Left kidney (tissue), 1 donor: ENCODE measurements at regions not wholly inside any gene's neighbourhood (a gene's known extent, or its start where the extent isn't known, plus 50 kb on each side); places are given as distances from the start of the nearest gene placed in this dataset.
"Not testable (repeated sequence)": the region's sequence is repeated elsewhere in the genome, so short reads cannot be mapped to it uniquely, and the experiment has no call there.

Source experiments
- DNase-seq: peaks from one replicate; pipeline ENCODE4 v3.0.0-alpha.2; 2013

DNA sequence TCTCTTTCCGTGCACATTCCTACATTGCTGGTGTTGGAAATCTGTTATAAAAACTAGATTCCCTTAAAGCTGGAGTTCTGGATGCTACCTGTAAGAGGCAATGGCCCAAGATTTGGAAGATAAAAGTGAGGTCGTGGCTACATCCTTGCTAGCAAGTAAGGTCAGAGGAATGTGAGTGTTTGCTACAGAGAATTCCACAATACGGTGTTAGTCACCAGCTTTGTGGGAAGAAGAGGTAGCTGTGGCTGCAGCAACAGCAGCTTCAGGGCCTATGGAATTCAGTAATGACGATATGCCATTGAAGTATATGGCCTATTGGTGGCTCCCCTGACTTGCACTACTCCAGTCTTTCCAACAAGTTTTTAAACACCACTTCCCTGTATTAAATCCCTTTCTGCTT lies 227.7 kb upstream of the TMEM260 start:
- no peak for DNase-seq

DNA sequence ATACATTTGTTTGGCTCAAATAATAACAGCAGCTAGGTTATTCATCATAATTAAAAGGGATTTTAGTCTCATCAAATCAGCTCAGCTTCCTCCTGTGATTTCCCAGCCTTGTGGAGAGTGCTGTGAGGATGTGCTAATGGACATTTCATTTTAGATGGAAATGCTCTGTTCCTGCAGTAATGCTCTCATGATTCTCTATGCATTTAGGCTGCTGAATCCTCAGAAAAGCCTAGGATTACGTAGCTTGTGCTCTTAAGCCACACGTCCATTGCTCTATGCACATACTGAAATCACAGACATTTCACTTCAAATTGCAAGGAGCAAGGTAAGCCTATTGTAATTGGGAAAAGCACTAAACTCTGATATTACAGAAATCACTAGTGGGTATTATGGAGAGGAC lies 226.6 kb upstream of the TMEM260 start:
- DNase-seq, result no peak

DNA sequence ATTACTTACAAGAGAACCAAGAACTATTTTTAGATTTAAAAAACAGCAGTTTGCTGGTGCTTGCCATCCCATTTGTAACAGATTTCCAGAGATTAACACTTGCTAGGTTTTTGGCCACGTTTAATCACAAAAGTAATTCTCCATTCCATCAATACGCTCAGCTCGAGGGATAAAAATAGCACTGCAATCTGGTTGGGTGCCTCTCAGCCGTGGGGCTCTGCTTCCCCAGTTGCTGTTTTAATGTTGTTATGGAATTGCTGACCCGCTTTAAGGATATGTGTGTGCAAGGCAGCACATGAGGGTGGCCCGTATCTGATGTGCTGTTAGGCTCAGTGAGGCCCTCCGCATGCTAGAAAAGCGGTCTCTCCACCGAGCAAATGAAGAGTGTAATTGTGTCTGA lies 222.2 kb upstream of the TMEM260 start:
- no peak for DNase-seq

DNA sequence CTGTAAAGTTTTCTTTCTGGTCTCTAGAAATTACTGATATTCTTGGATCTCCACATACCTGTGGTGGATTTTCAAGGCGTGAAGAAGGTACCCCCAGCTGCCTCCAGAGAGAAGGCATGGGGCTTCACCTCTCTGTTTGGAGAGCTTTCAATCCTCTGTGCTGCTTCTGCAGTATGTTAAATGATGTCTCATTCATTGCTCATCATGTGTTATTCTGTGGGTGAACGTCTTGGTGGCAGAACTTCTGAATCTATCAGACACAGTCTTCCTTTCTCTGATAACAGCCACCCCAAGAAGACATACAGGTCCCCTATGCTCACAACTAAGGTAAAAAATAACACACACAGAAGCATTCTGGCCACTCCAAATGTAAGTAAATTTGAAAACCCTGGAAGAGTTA lies 221.3 kb upstream of the TMEM260 start:
- no peak for DNase-seq

DNA sequence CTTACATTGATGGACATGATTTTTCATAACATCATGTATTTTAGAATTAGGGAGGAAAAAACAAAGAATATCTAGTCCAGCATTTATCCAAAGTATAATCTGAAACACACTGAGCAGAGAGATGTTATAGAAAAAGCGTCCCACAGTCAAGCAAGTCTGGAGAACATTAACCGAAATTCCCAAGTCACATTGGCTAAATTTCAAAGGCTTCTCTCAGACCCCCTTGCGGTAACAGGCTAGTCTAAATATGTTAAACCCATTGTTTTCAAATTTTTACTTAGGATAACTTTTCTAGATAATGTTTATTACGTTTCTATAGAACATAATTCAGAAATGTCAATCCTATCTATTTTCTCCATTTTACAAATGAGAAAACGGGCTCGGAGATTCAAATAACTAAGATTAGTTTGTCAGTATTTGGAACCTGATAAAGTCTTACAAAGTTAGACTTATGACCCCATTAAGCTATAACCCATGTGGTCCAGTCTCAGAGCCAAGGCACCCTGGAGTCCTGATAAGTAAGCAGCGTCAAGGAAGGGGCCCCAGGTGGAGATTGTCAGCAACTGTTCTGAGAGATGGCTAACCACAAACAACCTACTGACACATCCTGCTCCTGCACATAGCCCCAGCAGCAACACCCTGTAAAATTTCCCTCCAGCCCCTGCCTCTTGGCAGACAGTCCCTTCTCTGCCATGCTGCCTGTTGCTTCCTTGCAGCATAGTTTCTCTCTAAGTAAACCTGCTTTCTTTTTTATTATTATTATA lies 220.6 kb upstream of the TMEM260 start:
- no peak for DNase-seq

DNA sequence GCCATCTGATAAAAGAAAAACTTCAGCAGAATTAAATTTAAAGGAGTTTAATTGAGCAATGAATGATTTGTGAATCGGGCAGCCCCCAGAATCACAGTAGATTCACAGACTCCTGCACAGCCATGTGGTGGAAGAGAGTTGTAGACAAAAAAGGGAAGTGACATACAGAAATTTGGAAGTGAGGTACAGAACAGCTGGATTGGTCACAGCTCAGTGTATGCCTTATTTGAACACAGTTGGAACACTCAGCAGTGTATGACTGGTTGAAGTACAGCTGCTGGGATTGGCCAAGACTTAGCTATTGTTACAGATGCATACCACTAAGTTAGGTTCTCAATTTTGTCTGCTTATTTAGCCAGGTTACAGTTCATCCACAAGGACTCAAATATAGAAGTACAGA lies 213.9 kb upstream of the TMEM260 start:
- not testable (repeated sequence) for DNase-seq

DNA sequence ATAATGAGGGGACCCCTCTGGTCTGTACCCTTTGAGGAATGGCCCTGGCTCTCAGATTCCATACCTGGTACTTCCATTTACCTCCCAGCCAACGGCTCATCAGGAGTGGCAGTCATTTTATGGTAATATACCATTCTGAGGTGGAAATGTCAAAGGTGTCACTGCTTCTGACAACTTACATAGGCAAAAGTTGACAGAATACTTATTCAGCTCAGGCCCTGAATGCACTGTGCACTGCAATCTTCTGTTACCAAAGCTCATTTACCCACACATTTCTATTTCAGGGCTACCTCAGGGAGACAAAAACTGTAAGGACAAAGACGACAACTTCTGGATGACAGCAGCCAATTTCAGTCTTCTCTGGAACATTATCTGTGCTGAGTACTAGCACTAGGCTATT lies 212.2 kb upstream of the TMEM260 start:
- DNase-seq, result no peak

DNA sequence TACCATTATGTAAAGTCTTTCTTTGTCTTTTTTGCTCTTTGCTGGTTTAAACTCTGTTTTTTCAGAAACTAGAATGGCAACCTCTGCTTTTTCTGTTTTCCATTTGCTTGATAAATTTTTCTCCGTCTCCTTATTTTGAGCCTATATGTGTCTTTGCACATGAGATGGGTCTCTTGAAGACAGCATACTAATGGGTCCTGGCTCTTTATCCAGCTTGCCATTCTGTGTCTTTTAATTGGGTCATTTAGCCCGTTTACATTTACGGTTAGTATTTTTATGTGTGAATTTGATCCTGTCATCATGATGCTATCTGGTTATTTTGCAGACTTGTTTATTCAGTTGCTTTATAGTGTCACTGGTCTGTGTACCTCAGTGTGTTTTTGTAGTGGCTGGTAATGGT lies 207.9 kb upstream of the TMEM260 start:
- no peak for DNase-seq

DNA sequence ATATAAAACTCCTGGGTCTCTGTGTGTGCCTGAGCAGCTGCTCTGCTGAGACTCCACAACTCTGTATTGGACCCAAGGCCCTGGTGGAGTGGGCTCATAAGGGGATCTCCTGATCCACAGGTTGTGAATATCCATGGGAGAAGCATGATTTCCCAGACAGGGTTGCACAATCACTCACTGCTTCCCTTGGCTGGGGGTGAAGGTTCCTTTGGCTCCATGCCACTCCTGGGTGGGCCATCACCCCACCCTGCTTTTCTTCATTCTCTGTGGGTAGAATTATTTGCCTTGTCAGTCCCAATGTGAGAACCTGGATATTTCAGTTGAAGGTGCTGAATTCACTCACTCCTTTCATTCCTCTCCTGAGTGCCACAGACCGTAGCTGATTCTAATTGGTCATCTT lies 205.2 kb upstream of the TMEM260 start:
- no peak for DNase-seq

DNA sequence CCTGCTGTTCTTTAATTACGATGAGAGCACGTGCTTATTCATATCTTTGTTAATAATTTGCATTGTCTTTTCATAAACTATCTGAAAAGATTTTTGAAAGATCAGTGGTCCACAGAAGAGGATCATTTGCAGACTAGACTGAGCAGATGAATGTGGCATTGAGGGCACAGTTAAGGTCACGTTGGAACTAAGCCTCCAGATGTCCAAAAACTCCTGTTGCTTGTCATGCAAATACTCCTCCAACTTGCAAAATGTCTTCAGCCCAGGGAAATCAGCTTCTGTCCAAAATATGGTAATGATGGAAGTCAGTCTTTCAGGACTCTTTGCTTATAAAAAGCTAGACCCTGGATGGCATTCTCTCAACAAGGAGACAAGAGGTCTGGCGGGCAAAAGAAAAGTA lies 201.6 kb upstream of the TMEM260 start:
- DNase-seq, result no peak

DNA sequence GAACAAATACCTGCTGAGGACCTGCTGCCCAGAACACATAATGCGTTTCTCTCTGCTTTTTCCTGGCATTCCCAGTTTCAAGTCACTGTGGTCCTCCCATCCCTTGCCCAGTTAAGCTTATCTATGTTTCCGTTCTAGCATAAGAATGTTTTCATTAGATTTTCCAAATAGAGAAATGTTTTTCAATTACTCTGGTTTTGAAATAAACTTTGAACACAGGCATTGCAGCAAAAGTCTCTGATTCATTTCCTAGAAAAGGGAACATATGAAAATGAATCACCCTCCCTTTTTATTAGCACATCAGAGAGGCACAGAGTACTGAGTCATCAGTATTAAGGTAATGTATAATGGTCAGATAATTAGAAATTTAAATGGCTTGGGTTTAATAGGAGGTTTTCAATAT lies 201.1 kb upstream of the TMEM260 start:
- DNase-seq, result no peak

DNA sequence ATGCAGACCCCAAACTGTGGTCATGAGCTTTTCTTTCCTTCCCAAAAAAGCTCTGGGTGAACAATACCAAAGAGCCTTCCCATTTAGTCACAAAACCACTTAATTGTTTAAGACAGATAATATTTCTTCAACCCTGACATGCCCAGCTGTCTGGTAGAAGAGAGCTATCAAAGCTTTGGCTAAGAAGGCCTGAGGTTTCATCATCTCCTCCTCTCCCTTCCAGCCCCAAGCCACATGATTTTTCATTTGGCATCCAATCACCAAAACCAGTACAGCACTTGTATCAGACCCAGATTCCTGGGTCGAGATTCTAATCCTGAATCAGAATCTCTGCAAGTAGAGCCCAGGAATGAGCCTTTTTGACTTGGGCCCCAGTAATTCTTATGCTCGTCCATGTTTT lies 199.6 kb upstream of the TMEM260 start:
- DNase-seq, result no peak

DNA sequence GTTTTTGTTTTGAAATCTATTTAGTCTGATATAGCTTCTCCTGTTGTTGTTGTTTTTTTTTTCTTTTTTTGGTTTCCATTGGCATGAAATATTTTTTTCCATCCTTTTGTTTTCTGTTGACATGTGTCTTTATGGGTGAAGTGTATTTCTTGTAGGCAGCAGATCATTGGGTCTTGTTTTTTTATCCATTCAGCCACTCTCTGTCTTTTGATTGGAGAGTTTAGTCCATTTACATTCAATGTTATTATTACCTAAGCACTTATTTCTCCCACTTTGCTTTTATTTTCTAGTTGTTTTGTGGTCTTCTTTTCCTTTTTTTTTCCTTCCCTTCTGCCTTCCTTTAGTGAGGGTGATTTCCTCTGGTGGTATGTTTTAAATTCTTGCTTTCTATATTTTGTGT lies 193.6 kb upstream of the TMEM260 start:
- DNase-seq, result no peak

DNA sequence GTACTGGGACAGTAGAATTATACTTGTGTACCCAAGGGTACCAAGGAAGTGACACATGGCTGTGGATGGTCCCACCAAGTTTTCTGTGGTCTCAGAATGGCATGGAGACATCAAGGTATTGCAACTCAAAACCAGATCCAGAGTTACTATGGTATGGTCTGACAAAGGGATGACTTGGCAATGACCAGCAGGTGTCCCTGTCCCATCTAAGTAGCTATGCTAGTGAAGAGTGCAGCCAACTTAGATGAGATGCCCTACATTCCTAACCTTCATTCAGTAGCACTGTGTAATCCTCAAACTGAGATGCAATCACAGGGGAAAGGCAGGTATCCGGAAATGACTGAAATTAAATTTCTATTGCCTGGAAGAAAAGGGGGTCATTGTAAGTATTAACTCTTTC lies 188.7 kb upstream of the TMEM260 start:
- DNase-seq, result no peak

DNA sequence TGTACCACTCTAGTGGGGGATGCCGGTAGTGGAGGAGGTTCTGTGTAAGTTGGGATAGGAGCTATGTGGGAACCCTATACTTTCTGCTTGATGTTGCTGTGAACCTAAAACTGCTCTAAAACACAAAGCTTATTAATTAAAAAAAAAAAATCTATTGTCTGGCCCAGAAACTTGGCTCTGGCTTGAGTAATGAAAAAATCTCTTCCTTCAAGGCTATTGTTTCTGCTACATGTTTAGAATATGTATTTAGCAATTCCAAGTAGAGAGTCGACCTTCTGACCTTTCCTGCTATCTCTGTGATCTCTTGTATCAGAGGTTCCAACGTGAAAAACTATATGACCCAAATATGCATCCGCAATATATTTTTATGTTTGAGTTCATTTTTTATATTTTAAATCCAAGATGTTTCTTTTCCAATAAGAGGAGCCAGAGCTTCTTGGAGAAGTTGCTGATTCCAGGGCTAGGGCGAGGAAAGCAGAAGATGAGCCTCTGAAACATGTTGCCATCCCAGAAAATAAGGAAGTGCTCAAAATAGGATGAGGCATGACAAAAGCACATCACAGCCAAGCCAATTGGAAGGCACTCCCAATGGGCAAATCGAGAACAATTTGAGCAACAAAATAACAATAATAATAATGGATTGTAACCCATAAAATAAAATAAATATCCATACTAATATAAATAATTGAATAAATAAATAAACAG lies 184.6 kb upstream of the TMEM260 start:
- DNase-seq, result no peak

DNA sequence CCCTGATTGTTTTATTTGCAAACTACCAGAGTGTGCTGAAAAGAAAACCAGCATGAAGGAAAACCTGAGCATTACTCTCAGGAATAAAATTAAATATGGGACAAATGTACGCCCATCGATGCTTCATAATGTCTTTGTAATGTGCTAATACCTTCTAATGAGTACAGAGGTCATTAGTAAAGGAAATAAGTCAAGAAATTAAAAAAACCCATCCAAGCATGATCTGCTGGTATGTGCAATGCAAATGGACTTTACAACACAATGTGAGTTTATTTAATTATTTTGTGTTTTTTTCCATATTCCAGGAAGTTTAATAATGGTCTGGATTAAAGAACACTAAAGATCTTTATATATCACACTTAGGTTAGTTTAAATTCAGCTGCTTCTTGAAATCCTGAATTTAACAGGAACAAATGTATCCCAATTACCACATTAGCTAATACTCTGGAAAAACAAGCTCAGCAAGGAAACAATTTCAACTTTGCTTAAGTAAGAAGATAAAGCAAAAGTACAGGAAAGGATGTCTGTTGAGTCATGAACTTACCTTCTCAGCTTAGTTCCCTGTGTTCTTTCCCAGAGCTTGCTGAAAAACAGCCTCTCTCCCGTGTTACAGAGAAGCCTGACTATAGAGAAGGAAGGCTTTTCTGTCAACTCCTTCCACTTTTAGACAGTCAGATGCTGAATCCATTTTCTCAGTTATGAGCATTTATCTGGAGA lies 179.3 kb upstream of the TMEM260 start:
- no peak for DNase-seq

DNA sequence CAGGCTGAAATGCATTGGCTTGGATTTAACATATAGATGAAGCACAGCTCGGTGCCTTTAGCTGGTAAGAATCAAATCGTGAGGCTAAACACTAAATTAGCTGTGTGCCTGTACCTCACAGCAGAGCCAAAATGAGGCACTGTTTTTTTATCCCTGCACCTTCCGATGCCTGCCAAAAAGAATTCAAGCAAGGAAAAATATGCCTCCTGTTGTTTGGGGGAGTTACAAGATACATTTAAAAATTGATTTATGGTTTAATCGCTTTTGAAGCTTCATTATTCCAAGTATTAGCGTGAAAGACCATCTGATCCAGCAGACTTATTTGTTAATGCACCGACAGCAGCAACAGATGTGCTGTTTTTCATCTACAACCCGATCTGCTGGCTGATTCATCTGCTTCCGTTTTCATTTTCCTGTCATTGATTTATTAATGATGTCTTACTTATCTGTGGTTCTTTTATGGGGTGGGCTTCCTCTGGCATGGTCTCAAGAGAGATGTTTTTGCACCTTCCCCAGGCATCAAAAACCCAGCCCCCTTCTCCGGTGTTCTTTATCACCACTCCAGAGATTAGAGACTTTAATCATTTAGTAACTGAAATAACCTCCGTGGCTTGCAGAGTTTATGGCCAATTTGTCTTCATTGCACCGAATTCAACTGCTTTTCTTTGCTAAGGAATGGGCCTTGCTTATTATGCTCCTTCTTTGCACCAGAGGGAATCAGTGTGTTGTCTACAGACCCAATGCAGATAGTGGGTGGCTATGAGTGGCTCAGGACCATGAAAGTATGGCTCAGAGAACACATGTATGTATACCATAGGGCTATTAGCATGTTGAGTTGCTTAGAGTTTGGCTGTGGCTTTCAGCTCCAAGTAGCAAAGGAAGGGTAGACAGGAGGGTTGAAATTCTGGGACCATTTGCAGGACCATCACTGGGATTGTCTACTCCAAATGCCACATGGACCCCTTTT lies 166.8 kb upstream of the TMEM260 start:
- DNase-seq, result no peak

DNA sequence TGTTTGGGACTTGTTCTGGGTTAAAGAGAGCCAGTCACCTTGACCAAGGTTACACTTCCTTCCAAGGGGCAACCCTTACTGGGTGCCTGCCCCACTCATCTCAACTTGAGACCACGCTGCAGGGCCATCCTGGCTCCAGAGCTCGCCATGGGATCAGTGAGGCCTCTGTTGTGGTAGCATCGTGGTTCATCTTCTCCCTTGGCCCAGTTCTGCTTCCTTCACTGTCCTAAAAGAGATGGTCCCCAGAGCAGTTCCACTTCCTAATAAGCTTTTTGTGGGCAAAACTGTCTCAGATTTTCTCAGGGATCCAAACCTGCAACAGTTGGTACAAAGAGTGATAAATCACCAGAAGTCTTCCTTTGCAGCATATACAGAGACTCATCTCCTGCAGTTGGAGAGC lies 165.9 kb upstream of the TMEM260 start:
- no peak for DNase-seq

DNA sequence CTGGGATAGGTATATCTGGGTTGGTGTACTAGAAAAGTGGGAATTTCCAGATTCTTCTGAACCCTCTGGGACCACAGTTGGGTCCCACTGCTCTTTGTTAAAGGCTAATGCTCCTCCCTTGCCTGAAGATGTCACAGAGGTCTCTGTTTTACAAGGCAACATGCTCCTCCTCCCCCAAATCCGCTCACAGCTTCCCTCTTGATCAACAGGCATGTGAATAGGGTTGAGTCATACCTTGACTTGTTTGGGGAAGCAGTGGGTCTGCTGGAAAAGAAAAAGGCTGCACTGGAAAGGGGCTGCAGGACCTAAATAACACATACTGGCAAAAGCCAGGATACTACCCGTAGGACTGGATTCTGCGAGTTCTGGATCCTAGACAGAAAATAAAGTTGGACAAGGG lies 165.4 kb upstream of the TMEM260 start:
- no peak for DNase-seq

DNA sequence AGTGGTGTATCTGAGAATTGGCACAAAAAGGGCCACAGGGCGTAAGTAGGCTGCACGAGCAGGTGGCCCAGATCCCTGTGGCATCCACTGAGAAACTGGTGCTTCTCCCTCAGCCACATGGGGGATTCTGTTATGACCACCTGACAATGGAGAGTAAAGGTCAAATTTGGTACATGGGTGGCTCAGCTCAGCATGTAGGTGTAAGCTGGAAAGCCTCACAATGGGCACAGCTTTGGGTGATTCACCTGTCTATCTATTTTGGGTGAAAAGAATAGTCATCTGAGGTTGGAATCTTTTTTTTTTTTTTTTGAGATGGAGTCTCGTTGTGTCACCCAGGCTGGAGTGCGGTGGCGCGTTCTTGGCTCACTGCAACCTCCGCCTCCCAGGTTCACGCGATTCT lies 163.4 kb upstream of the TMEM260 start:
- no peak for DNase-seq

DNA sequence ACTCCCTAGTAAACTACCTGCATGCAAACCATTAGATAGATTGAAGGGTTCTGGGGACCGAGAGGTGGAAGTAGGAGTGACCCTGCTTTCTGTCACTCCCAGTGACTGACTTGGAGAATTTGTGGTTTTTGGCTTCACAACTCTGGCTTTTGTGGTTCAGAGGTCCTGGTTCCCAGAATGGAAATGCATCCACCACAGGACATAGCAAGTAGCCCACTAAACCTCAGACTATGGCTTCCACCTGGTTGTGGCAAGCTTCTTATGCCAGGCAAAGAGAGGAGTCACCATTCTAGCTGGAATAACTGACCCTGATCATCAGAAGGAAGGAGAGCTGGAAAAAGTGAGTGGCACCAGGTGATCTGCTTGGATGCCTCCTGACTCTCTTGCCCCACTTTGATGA lies 162.4 kb upstream of the TMEM260 start:
- no peak for DNase-seq

DNA sequence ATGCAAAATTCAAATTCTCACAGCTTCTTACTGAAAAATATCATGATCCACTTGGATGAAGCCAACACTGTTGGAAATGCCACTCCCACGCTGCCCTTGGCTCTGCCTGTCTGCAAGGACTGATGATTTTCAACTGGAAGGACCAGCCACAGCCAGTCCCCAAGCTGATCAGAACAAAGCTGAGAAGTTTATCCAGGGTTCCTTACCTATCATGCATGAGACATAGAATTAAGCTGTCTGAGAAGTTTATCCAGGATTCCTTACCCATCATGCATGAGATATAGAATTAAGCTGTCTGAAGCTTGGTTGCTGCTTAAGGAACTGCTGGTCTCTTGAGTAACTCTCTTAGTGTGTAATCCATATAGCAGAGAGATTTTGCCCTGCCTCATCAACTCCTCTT lies 159.8 kb upstream of the TMEM260 start:
- DNase-seq, result no peak
